Liver (tissue), 8 donors: ENCODE measurements at regions not wholly inside any gene's neighbourhood (a gene's known extent, or its start where the extent isn't known, plus 50 kb on each side); places are given as distances from the start of the nearest gene placed in this dataset.

Experiments used
- DNase-seq: peaks from one replicate; pipeline ENCODE4 v3.0.0-alpha.2; 2017; ENCODE audit warnings: low spot score
- H3K27ac ChIP-seq, 2 donors: one replicate each; pipeline ENCODE4 v1.7.0; 2013; ENCODE audit warnings: inconsistent platforms in 2 of 2, low read length in 2 of 2, control low read depth in 1 of 2, low read depth in 1 of 2, mild to moderate bottlenecking in 1 of 2
- H3K27me3 ChIP-seq, 4 donors: one replicate each; pipeline versions ENCODE4 v1.6.1 to v1.7.0; 2013; ENCODE audit warnings: low read length in 3 of 4, inconsistent platforms in 1 of 4, mild to moderate bottlenecking in 1 of 4, moderate library complexity in 1 of 4; ENCODE audit not compliant: control insufficient read depth in 4 of 4, insufficient read depth in 4 of 4
- H3K36me3 ChIP-seq, 4 donors: one replicate each; pipeline versions ENCODE4 v1.6.1 to v1.7.0; 2013; ENCODE audit warnings: low read length in 3 of 4, mild to moderate bottlenecking in 3 of 4, low read depth in 1 of 4, moderate library complexity in 1 of 4; ENCODE audit not compliant: control insufficient read depth in 4 of 4, insufficient read depth in 3 of 4
- H3K4me1 ChIP-seq, 4 donors: one replicate each; pipeline versions ENCODE4 v1.6.1 to v1.7.0; 2013; ENCODE audit warnings: low read length in 3 of 4, mild to moderate bottlenecking in 3 of 4, moderate library complexity in 1 of 4; ENCODE audit not compliant: control insufficient read depth in 4 of 4, insufficient read depth in 4 of 4
- H3K4me3 ChIP-seq, 3 donors: one replicate each; pipeline versions ENCODE4 v1.6.1 to v1.7.0; 2013; ENCODE audit warnings: low read length in 3 of 3, control low read depth in 1 of 3, low read depth in 1 of 3, mild to moderate bottlenecking in 1 of 3
- H3K9ac ChIP-seq, 2 donors: one replicate each; pipeline ENCODE4 v1.7.0; 2013; ENCODE audit warnings: low read length in 2 of 2, mild to moderate bottlenecking in 2 of 2, moderate library complexity in 2 of 2, control low read depth in 1 of 2, low read depth in 1 of 2
- H3K9me3 ChIP-seq, 4 donors: one replicate each; pipeline versions ENCODE4 v1.6.1 to v1.7.0; 2013; ENCODE audit warnings: low read length in 3 of 4; ENCODE audit not compliant: control insufficient read depth in 4 of 4
- ATF3 ChIP-seq: IDR thresholded peaks from 2 replicates; pipeline ENCODE4 v1.6.1; 2016; ENCODE audit warnings: antibody characterized with exemption
- CTCF ChIP-seq: fragments of 150-350 bp; IDR thresholded peaks from 2 replicates; pipeline ENCODE4 v1.5.1; 2017; ENCODE audit warnings: improper control_type of control experiment, low read depth, low read length; ENCODE audit not compliant: missing input control
- EGR1 ChIP-seq, 2 donors: IDR thresholded peaks; 2 replicates each; pipeline ENCODE4 v1.6.1; 2016 to 2018; ENCODE audit warnings: antibody characterized with exemption in 2 of 2, low read depth in 2 of 2
- GABPA ChIP-seq, 2 donors: IDR thresholded peaks in 1 of 2; conservative IDR thresholded peaks in 1 of 2; 2 replicates each; pipeline ENCODE4 v1.6.1; 2016; ENCODE audit warnings: antibody characterized with exemption in 2 of 2, mild to moderate bottlenecking in 1 of 2, moderate library complexity in 1 of 2
- HNF4A ChIP-seq, 2 donors: conservative IDR thresholded peaks; 2 replicates each; pipeline ENCODE4 v1.6.1; 2016; ENCODE audit warnings: antibody characterized with exemption in 2 of 2, mild to moderate bottlenecking in 2 of 2
- JUND ChIP-seq, 2 donors: IDR thresholded peaks; 2 replicates each; pipeline ENCODE4 v1.6.1; 2016; ENCODE audit warnings: antibody characterized with exemption in 2 of 2
- MAX ChIP-seq: IDR thresholded peaks from 2 replicates; pipeline ENCODE4 v1.6.1; 2016; ENCODE audit warnings: antibody characterized with exemption
- NR2F2 ChIP-seq: IDR thresholded peaks from 2 replicates; pipeline ENCODE4 v1.6.1; 2016; ENCODE audit warnings: antibody characterized with exemption
- RAD21 ChIP-seq, 2 donors: IDR thresholded peaks; 2 replicates each; pipeline ENCODE4 v1.6.1; 2016; ENCODE audit warnings: antibody characterized with exemption in 2 of 2, mild to moderate bottlenecking in 2 of 2
- REST ChIP-seq: IDR thresholded peaks from 2 replicates; pipeline ENCODE4 v1.6.1; 2016; ENCODE audit warnings: antibody characterized with exemption, mild to moderate bottlenecking
- RXRA ChIP-seq, 2 donors: IDR thresholded peaks; 2 replicates each; pipeline ENCODE4 v1.6.1; 2017 to 2018; ENCODE audit warnings: antibody characterized with exemption in 2 of 2, mild to moderate bottlenecking in 1 of 2
- SP1 ChIP-seq: IDR thresholded peaks from 2 replicates; pipeline ENCODE4 v1.6.1; 2018; ENCODE audit warnings: antibody characterized with exemption, mild to moderate bottlenecking
- TAF1 ChIP-seq: conservative IDR thresholded peaks from 2 replicates; pipeline ENCODE4 v1.6.1; 2016; ENCODE audit warnings: antibody characterized with exemption, mild to moderate bottlenecking
- ZBTB33 ChIP-seq: IDR thresholded peaks from 2 replicates; pipeline ENCODE4 v1.6.1; 2016; ENCODE audit warnings: antibody characterized with exemption
- WGBS: extraction: QIAGEN DNeasy Blood & Tissue Kit; methylation state at CpG from one replicate; pipeline ENCODE4 v1.1.7; 2013; 5-methylcytosine and 5-hydroxymethylcytosine counted together
- donor health status: healthy.
- donor health status: healthy.
- donor health status: healthy.
- donor health status: healthy.
- donor health status: healthy.

DNA sequence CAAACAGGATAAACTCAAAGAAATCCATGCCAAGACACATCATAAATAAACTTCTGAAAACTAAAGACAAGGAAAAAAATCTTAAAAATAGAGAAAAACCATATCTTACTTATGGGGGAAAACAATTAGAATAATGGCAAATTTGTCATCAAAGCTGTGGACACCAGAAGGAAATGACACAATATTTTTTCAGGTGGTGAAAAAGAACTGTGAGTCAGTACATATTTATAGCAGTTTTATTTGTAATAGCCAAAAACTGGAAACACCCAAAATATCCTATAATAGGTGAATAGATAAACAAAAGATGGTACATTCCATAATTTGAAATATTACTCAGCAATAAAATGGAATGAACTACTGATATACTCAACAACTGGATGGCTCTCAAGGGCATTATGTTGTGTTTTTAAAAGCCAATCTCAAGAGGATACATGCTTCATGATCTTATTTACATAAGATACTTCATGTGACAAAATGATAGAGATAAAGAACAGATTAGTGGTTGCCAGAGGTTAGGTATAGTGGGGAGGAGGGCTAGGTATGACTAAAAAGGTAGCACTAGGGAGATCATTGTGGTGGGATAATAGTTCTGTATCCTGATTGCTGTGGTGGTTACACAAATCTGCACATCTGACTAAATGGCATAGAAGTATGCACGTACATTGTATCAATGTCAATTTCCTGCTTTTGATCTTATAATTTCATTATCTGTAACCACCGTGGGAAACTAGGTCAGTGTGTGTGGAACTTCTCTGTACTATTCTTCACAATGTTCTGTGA lies 191.9 kb downstream of the PPP1R2C start (continued):
- TF ChIP-seq RXRA (IDR thresholded peaks at IDR 0.05) (no peak), ZBTB33 (no peak), RAD21 (IDR thresholded peaks at IDR 0.05) (no peak), TAF1 (no peak), JUND (IDR thresholded peaks at IDR 0.05) (no peak), NR2F2 (no peak), EGR1 (IDR thresholded peaks at IDR 0.05; ENCODE audit: low read depth in 2 of 2) (no peak)

DNA sequence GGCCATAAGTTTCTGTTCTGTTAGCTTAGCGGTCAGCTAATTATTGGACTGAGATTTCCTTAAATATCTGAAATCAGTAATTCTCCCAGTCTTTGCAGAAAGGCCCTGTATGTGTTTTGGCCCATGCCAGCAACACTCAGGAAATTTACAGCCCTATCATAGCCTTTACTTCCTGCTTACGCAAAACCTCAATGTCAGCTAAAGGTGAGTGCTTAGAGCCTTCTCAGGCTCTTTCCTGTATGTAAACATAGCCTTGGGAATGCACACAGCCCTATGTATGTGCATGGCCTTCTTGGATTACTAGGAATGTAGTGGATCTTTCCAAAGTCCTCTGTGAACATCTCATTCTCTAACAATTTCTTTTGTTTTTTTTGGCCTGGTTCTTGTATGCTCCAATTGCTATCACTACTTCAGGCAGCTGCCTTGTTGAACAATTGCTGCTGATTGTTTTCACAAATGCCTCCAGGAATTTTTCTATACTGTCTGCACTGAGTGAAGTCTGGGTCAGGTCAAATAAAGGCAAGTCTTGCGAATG lies 200.0 kb downstream of the PPP1R2C start:
- Histone ChIP-seq H3K9ac (no peak overlapping the region), H3K36me3 (no peaks in the 10 kb centered on the region), H3K4me3 (no peak overlapping the region), H3K27ac (no peak overlapping the region), H3K27me3 (peaks cover 0 to 3% (median 0%) of the 10 kb centered on the region in 4 donors), H3K4me1 (no peaks in the 10 kb centered on the region), H3K9me3 (no peaks in the 10 kb centered on the region)
- TF ChIP-seq EGR1 (IDR thresholded peaks at IDR 0.05; ENCODE audit: low read depth in 2 of 2) (no peak), GABPA (IDR thresholded peaks at IDR 0.05 in 1 of 2, conservative IDR thresholded peaks at IDR 0.05 in 1 of 2) (no peak), CTCF (no peak), HNF4A (conservative IDR thresholded peaks at IDR 0.05) (no peak), SP1 (no peak), RXRA (IDR thresholded peaks at IDR 0.05) (no peak), RAD21 (IDR thresholded peaks at IDR 0.05) (no peak)
- no peak for DNase-seq
- WGBS = 90% methylated on average over 3 of the region's 3 CpGs

DNA sequence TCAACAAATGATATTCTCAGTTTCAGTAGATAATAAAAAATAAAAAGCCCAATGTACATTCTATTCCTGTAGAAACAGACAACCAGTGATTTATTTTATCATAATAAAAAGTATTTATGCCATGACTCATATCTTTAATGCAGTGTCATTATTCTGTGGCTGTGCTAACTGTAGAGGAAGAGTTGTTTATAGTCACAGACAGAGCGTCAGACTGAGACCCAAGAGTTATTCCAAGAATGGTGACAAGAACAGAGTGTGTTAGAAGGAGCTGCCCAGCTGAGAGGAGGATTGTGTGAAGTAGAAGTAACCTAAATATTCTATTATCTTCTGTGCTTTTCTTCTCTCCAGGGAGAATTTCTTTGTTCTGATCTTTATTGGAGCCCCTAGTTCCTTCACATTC lies 210.7 kb downstream of the PPP1R2C start:
- Histone ChIP-seq H3K27ac (no peak overlapping the region), H3K36me3 (no peaks in the 10 kb centered on the region), H3K27me3 (peaks cover 0 to 2% (median 0%) of the 10 kb centered on the region in 4 donors), H3K4me1 (no peaks in the 10 kb centered on the region), H3K9me3 (no peaks in the 10 kb centered on the region), H3K4me3 (no peak overlapping the region), H3K9ac (no peak overlapping the region)
- no peak for DNase-seq
- no peak for TF ChIP-seq RAD21 (IDR thresholded peaks at IDR 0.05)
- no peak for TF ChIP-seq MAX
- no peak for TF ChIP-seq GABPA (IDR thresholded peaks at IDR 0.05 in 1 of 2, conservative IDR thresholded peaks at IDR 0.05 in 1 of 2)
- no peak for TF ChIP-seq TAF1
- TF ChIP-seq ATF3 = no peak
- TF ChIP-seq SP1 = no peak
- TF ChIP-seq REST = no peak
- TF ChIP-seq HNF4A (conservative IDR thresholded peaks at IDR 0.05) = no peak
- 71% methylated on average over 1 of the region's 1 CpG for WGBS
